Breast epithelium (tissue), 3 donors: ENCODE measurements at regions not wholly inside any gene's neighbourhood (a gene's known extent, or its start where the extent isn't known, plus 50 kb on each side); places are given as distances from the start of the nearest gene placed in this dataset.

Source experiments
- CTCF ChIP-seq, 3 donors: fragments of 450-650 bp; IDR thresholded peaks; one replicate each; pipeline ENCODE4 v1.5.1; 2016 to 2017; ENCODE audit warnings: antibody characterized with exemption in 3 of 3, mild to moderate bottlenecking in 3 of 3, moderate library complexity in 3 of 3
- POLR2AphosphoS5 ChIP-seq, 3 donors: sonication (generic); formaldehyde crosslinking; IDR thresholded peaks; one replicate each; pipeline ENCODE4 v1.6.1; 2017; ENCODE audit warnings: antibody characterized with exemption in 3 of 3

GRCh38 chr2:123512547-123512946 is 512.5 kb upstream of the CNTNAP5 start:
- TF ChIP-seq POLR2AphosphoS5 (IDR thresholded peaks at IDR 0.05), result no peak
- no peak for TF ChIP-seq CTCF (IDR thresholded peaks at IDR 0.05)
